ENCODE measurements at regions not wholly inside any gene's neighbourhood (a gene's known extent, or its start where the extent isn't known, plus 50 kb on each side); places are given as distances from the start of the nearest gene placed in this dataset.

GRCh38 chr2:10249798-10250197 is 52.9 kb upstream of the HPCAL1 start (continued):
- no peak for TF ChIP-seq EZH2phosphoT487 (IDR thresholded peaks at IDR 0.05; ENCODE audit: unreplicated experiment)
- no peak for TF ChIP-seq STAT1 (IDR thresholded peaks at IDR 0.05; ENCODE audit: unreplicated experiment)
- no peak for TF ChIP-seq ETS1 (IDR thresholded peaks at IDR 0.05)
- TF ChIP-seq EZH2 (IDR thresholded peaks at IDR 0.05; ENCODE audit: low read depth, unreplicated experiment) = no peak
- no peak for TF ChIP-seq NANOG (IDR thresholded peaks at IDR 0.05; ENCODE audit: borderline replicate concordance)
- no peak for TF ChIP-seq CREB1 (CRISPR knock-in tag; IDR thresholded peaks at IDR 0.05; ENCODE audit: low read depth)
- no peak for TF ChIP-seq POLR2AphosphoS5 (IDR thresholded peaks at IDR 0.05; ENCODE audit: low read depth)

- Histone ChIP-seq H3K27ac (ENCODE audit: low read depth) (no peak overlapping the region), H3K4me2 (no peak overlapping the region), H3K79me2 (replicated peaks; ENCODE audit: insufficient read depth) (no peaks in the 10 kb centered on the region), H3K9me2 (ENCODE audit: insufficient read depth) (no peaks in the 10 kb centered on the region), H3K4me3 (no peak overlapping the region), H2AFZ (no peak overlapping the region), H3K4me1 (ENCODE audit: insufficient read depth) (no peaks in the 10 kb centered on the region), H3K27me3 (ENCODE audit: insufficient read depth) (no peaks in the 10 kb centered on the region), H3K36me3 (ENCODE audit: insufficient read depth) (no peaks in the 10 kb centered on the region), H3F3A (replicated peaks; ENCODE audit: low read depth) (no peaks in the 10 kb centered on the region), H4K20me1 (replicated peaks; ENCODE audit: insufficient read depth) (no peaks in the 10 kb centered on the region)
- TF ChIP-seq STAT1 (IDR thresholded peaks at IDR 0.05; ENCODE audit: unreplicated experiment) (no peak), ZNF462 (CRISPR knock-in tag; IDR thresholded peaks at IDR 0.05) (no peak), ZNF114 (CRISPR knock-in tag; IDR thresholded peaks at IDR 0.05) (no peak), JUNB (IDR thresholded peaks at IDR 0.05; ENCODE audit: unreplicated experiment) (no peak), EZH2 (IDR thresholded peaks at IDR 0.05; ENCODE audit: low read depth, unreplicated experiment) (no peak), NANOG (IDR thresholded peaks at IDR 0.05; ENCODE audit: borderline replicate concordance) (no peak), ETS1 (IDR thresholded peaks at IDR 0.05) (no peak), POLR2AphosphoS5 (IDR thresholded peaks at IDR 0.05; ENCODE audit: low read depth) (no peak), ZNF331 (CRISPR knock-in tag; IDR thresholded peaks at IDR 0.05; ENCODE audit: low read depth) (no peak)
- DNase-seq (ENCODE audit: low spot score) (no peak), ATAC-seq (no peak)
- H3K4me3 Mint-ChIP-seq = no peak overlapping the region
- no peak overlapping the region for H3K27ac Mint-ChIP-seq
- H3K27me3 Mint-ChIP-seq (ENCODE audit: insufficient read depth, low read depth, poor library complexity) = peaks cover 12% of the 10 kb centered on the region
- H3K36me3 Mint-ChIP-seq (ENCODE audit: low read depth) = no peaks in the 10 kb centered on the region
- peaks cover 4% of the 10 kb centered on the region; the same call in 2 of the 3 replicates for H3K4me1 Mint-ChIP-seq
- no peaks in the 10 kb centered on the region; the same call in 2 of the 3 replicates for H3K9me3 Mint-ChIP-seq
Observed at GRCh38 chr2:10252224-10252623, 50.5 kb upstream of the HPCAL1 start.
